ENCODE measurements at regions not wholly inside any gene's neighbourhood (a gene's known extent, or its start where the extent isn't known, plus 50 kb on each side); places are given as distances from the start of the nearest gene placed in this dataset.

- TF ChIP-seq HDGF (IDR thresholded peaks at IDR 0.05): no peak
- no peak for TF ChIP-seq TCF12 (IDR thresholded peaks at IDR 0.05; ENCODE audit: low read depth, low read length)
- no peak for TF ChIP-seq CTCF (IDR thresholded peaks at IDR 0.05 in 2 of 3, conservative IDR thresholded peaks at IDR 0.05 in 1 of 3; ENCODE audit: control insufficient read depth in 2 of 3, extremely low read depth in 1 of 3, insufficient read depth in 1 of 3, low read depth in 3 of 3, low read length in 3 of 3)
- no peak for TF ChIP-seq TAF1 (IDR thresholded peaks at IDR 0.05; ENCODE audit: borderline replicate concordance, low read depth, low read length)
- no peak for TF ChIP-seq ESRRA (IDR thresholded peaks at IDR 0.05; ENCODE audit: low read length)
- TF ChIP-seq DPF2 (IDR thresholded peaks at IDR 0.05): no peak
- TF ChIP-seq TCF7 (IDR thresholded peaks at IDR 0.05; ENCODE audit: borderline replicate concordance): no peak
- no peak for TF ChIP-seq ZNF274 (IDR thresholded peaks at IDR 0.05; ENCODE audit: insufficient read depth, insufficient read length)
- TF ChIP-seq SP1 (IDR thresholded peaks at IDR 0.05; ENCODE audit: low read depth, low read length): no peak
Measured at GRCh38 chr5:174430940-174431339, 293.4 kb upstream of the MSX2 start.

Measured in GM12878 (cell line).